ENCODE measurements at regions not wholly inside any gene's neighbourhood (a gene's known extent, or its start where the extent isn't known, plus 50 kb on each side); places are given as distances from the start of the nearest gene placed in this dataset.
A peak's percentile ranks its signal among the peaks of the same experiment; 100 is the strongest.
"Not testable (repeated sequence)": the region's sequence is repeated elsewhere in the genome, so short reads cannot be mapped to it uniquely, and the experiment has no call there.

- no peak for DNase-seq
Observed at GRCh38 chr10:2777666-2778355, 289.5 kb upstream of the PFKP start.

- DNase-seq, result peak; percentile 87
Observed at GRCh38 chr10:2772816-2773631, 294.3 kb upstream of the PFKP start.

GRCh38 chr10:2772135-2772534 is 295.2 kb upstream of the PFKP start:
- DNase-seq, result no peak

- DNase-seq, result not testable (repeated sequence)
Observed at GRCh38 chr10:2767293-2767692, 300.1 kb upstream of the PFKP start.

- DNase-seq, result no peak
Observed at GRCh38 chr10:2761971-2762370, 305.4 kb upstream of the PFKP start.

GRCh38 chr10:2761311-2761710 is 306.0 kb upstream of the PFKP start:
- DNase-seq, result no peak

- DNase-seq, result no peak
Observed at GRCh38 chr10:2760736-2761135, 306.6 kb upstream of the PFKP start.

GRCh38 chr10:2759233-2759632 is 308.1 kb upstream of the PFKP start:
- no peak for DNase-seq

GRCh38 chr10:2754943-2755342 is 312.4 kb upstream of the PFKP start:
- DNase-seq, result no peak

GRCh38 chr10:2748287-2748686 is 319.1 kb upstream of the PFKP start:
- no peak for DNase-seq

- no peak for DNase-seq
Observed at GRCh38 chr10:2746638-2747037, 320.7 kb upstream of the PFKP start.

GRCh38 chr10:2745666-2746065 is 321.7 kb upstream of the PFKP start:
- DNase-seq, result no peak

- DNase-seq, result no peak
Observed at GRCh38 chr10:2744547-2745200, 322.7 kb upstream of the PFKP start.

GRCh38 chr10:2734603-2735002 is 332.7 kb upstream of the PFKP start:
- no peak for DNase-seq

GRCh38 chr10:2733278-2733963 is 333.9 kb upstream of the PFKP start:
- no peak for DNase-seq

GRCh38 chr10:2731940-2732339 is 335.4 kb upstream of the PFKP start:
- no peak for DNase-seq

- DNase-seq, result no peak
Observed at GRCh38 chr10:2729197-2729596, 338.2 kb upstream of the PFKP start.

GRCh38 chr10:2728087-2728486 is 339.3 kb upstream of the PFKP start:
- no peak for DNase-seq

- no peak for DNase-seq
Observed at GRCh38 chr10:2716596-2716995, 350.8 kb upstream of the PFKP start.

GRCh38 chr10:2714597-2714996 is 352.8 kb upstream of the PFKP start:
- no peak for DNase-seq

GRCh38 chr10:2703953-2704352 is 363.4 kb upstream of the PFKP start:
- DNase-seq, result no peak

GRCh38 chr10:2701802-2702201 is 365.5 kb upstream of the PFKP start:
- no peak for DNase-seq

GRCh38 chr10:2700626-2701305 is 366.6 kb upstream of the PFKP start:
- DNase-seq, result no peak
